HCT116 (cell line): ENCODE measurements at regions not wholly inside any gene's neighbourhood (a gene's known extent, or its start where the extent isn't known, plus 50 kb on each side); places are given as distances from the start of the nearest gene placed in this dataset.

ENCODE experiments used
- CBX3 ChIP-seq: IDR thresholded peaks from 2 replicates; pipeline ENCODE4 v1.6.1; 2012; ENCODE audit warnings: low read depth
- POLR2A ChIP-seq: IDR thresholded peaks from 2 replicates; pipeline ENCODE4 v1.7.0; 2011; ENCODE audit warnings: borderline replicate concordance; ENCODE audit not compliant: insufficient read depth, insufficient read length; ENCODE audit errors: extremely low read depth
- ZNF274 ChIP-seq: fragments of 200-500 bp; sonication (Bioruptor generic); IDR thresholded peaks from 2 replicates; pipeline ENCODE4 v1.6.1; 2014; ENCODE audit warnings: mild to moderate bottlenecking, low read depth, low read length, inconsistent platforms
- TF ChIP-seq, protein P1 (sequence below): IDR thresholded peaks from 2 replicates; pipeline ENCODE4 v1.6.1; 2012
- TF ChIP-seq, protein P2 (sequence below), 3 experiments: fragments of 200-600 bp in 1 of 3; sonication (generic) in 1 of 3; IDR thresholded peaks in 2 of 3; conservative IDR thresholded peaks in 1 of 3; 2 replicates each; pipeline ENCODE4 v1.5.1; 2012 to 2017; ENCODE audit warnings: low read depth in 2 of 3, low read length in 2 of 3, antibody characterized with exemption in 1 of 3, borderline replicate concordance in 1 of 3, control low read depth in 1 of 3, mild to moderate bottlenecking in 1 of 3, mixed read lengths in 1 of 3, mixed run types in 1 of 3, moderate library complexity in 1 of 3; ENCODE audit not compliant: insufficient read depth in 1 of 3

DNA sequence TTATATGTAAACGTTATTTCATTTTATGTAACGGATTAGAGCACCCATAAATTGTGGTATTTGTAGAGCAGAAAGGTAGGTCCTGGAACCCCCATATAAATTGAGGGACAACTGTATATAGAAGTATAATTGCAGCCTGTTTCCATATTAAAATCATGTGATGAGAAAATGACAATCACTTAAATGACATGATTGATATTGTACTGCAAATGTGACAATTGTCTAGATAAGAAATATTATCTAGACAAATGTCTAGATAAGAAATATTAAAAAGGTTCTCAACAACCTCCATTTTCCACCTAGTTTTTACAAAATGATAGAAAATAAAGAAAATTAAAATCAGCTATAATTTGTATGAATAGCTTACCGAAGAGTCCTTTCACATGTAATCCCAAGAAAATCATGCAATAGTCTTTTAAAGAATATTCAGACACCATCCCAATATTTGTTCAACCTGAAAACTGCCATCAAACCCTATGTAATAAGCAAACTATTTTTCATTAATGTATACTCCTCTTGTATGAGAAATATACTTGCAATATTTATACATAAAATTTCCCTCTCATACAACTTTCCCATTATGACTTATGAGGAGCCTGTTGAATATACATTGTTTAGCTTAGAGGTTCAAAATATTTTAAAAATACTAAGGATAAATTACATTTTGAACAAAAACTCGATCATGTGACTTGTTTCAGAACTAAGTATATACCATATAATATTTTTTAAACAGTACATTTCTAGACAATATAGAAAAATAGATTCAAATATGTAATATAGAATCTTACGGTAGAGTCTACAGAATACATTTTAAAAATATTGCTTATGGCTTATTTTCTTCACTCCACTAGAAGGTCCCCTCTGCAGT, 153.2 kb downstream of the CRPPA start:
- TF ChIP-seq CBX3 (no peak), ZNF274 (no peak), POLR2A (no peak)
- TF ChIP-seq, protein P1, sequence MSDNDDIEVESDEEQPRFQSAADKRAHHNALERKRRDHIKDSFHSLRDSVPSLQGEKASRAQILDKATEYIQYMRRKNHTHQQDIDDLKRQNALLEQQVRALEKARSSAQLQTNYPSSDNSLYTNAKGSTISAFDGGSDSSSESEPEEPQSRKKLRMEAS = no peak
- TF ChIP-seq, protein P2, sequence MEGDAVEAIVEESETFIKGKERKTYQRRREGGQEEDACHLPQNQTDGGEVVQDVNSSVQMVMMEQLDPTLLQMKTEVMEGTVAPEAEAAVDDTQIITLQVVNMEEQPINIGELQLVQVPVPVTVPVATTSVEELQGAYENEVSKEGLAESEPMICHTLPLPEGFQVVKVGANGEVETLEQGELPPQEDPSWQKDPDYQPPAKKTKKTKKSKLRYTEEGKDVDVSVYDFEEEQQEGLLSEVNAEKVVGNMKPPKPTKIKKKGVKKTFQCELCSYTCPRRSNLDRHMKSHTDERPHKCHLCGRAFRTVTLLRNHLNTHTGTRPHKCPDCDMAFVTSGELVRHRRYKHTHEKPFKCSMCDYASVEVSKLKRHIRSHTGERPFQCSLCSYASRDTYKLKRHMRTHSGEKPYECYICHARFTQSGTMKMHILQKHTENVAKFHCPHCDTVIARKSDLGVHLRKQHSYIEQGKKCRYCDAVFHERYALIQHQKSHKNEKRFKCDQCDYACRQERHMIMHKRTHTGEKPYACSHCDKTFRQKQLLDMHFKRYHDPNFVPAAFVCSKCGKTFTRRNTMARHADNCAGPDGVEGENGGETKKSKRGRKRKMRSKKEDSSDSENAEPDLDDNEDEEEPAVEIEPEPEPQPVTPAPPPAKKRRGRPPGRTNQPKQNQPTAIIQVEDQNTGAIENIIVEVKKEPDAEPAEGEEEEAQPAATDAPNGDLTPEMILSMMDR (IDR thresholded peaks at IDR 0.05 in 2 of 3, conservative IDR thresholded peaks at IDR 0.05 in 1 of 3; ENCODE audit: borderline replicate concordance in 1 of 3, insufficient read depth in 1 of 3, low read depth in 2 of 3, low read length in 2 of 3) = no peak
